NB4 (cell line): ENCODE measurements at regions not wholly inside any gene's neighbourhood (a gene's known extent, or its start where the extent isn't known, plus 50 kb on each side); places are given as distances from the start of the nearest gene placed in this dataset.

Experiments used
- DNase-seq: peaks from one replicate; pipeline ENCODE4 v3.0.0; 2010; ENCODE audit warnings: low read depth
- H3K4me3 ChIP-seq: one replicate; pipeline ENCODE4 v1.5.1; 2011; ENCODE audit warnings: mild to moderate bottlenecking, low read depth, low read length, moderate library complexity
- CTCF ChIP-seq: IDR thresholded peaks from one replicate; pipeline ENCODE4 v1.5.1; 2012; ENCODE audit warnings: low read depth, low read length
- MAX ChIP-seq: IDR thresholded peaks from 2 replicates; pipeline ENCODE4 v1.6.1; 2011; ENCODE audit warnings: low read depth, low read length
- MYC ChIP-seq: IDR thresholded peaks from 2 replicates; pipeline ENCODE4 v1.6.1; 2011; ENCODE audit warnings: low read depth, low read length
- POLR2A ChIP-seq: IDR thresholded peaks from 2 replicates; pipeline ENCODE4 v1.6.1; 2011; ENCODE audit warnings: mild to moderate bottlenecking; ENCODE audit not compliant: insufficient read length; ENCODE audit errors: extremely low read depth

- H3K4me3 ChIP-seq: no peak overlapping the region
- DNase-seq: no peak
- TF ChIP-seq MYC (no peak), POLR2A (no peak), MAX (no peak), CTCF (no peak)
Observed at GRCh38 chr3:124402791-124403190, 327.5 kb upstream of the UMPS start.

GRCh38 chr3:124404621-124405020 lies 325.6 kb upstream of the UMPS start:
- no peak for DNase-seq
- H3K4me3 ChIP-seq: no peak overlapping the region
- TF ChIP-seq MYC: no peak
- no peak for TF ChIP-seq MAX
- no peak for TF ChIP-seq POLR2A
- no peak for TF ChIP-seq CTCF

- H3K4me3 ChIP-seq: no peak overlapping the region
- no peak for DNase-seq
- TF ChIP-seq MYC (no peak), POLR2A (no peak), MAX (no peak), CTCF (no peak)
Observed at GRCh38 chr3:124407260-124407659, 323.0 kb upstream of the UMPS start.

- H3K4me3 ChIP-seq: no peak overlapping the region
- no peak for TF ChIP-seq CTCF
- no peak for DNase-seq
Observed at GRCh38 chr3:124409650-124410275, 320.5 kb upstream of the UMPS start.

GRCh38 chr3:124410471-124410870 lies 319.8 kb upstream of the UMPS start:
- no peak for TF ChIP-seq MYC
- no peak for TF ChIP-seq POLR2A
- no peak for TF ChIP-seq MAX
- no peak for TF ChIP-seq CTCF
- DNase-seq: no peak
- H3K4me3 ChIP-seq: no peak overlapping the region

GRCh38 chr3:124411728-124412127 lies 318.5 kb upstream of the UMPS start:
- no peak for DNase-seq
- H3K4me3 ChIP-seq: no peak overlapping the region
- TF ChIP-seq MYC (no peak), POLR2A (no peak), CTCF (no peak), MAX (no peak)
